ENCODE measurements at regions not wholly inside any gene's neighbourhood (a gene's known extent, or its start where the extent isn't known, plus 50 kb on each side); places are given as distances from the start of the nearest gene placed in this dataset.

GRCh38 chr5:53424686-53425615, 55.5 kb upstream of the FST start:
- no peak for ATAC-seq

DNA sequence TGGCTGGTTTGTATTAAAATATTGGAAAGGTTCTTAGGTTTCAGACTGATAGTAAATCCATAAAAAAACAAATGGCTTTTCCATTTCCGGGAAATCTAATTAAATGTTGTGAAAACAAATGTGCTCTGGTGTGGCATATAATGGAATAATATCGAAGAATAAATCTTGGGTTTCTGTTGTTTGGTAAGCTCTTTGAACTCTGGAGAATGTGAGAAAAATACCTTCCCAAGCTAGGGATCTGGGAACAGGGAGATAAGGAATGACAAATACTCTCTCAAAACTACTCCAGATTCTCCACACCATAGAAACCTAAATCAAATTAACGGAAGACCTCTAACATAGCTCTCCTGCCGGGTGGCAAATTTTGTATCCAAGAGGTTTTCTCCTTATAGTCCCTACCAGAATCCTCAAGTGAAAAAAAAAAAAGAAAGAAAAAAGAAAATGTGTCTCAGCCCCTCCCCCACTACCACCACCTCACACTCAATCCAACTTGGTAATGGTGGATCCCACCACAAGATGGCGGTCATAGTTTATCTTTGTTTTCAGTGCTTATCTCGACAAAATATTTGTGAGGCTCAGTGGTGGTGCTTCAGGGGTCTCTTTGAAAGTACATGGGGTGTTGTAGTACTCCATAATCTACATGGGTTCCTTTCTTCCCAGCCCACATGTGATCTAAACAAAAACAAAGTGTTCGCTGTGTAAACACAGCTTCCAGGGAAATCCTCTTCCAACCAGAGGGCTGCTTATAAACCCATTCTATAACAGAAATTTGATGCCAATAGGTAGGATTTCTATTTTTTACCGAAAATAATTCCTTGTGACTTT, 54.5 kb upstream of the FST start:
- WGBS, 4 donors: 69 to 76% (median 72%) methylated on average over 8 of the region's 8 CpGs
- ATAC-seq (no peak), DNase-seq (no peak)
- H3K27me3 ChIP-seq: no peaks in the 10 kb centered on the region
- H3K9me3 ChIP-seq: no peaks in the 10 kb centered on the region
- H3K4me1 ChIP-seq: peaks cover 0 to 11% (median 0%) of the 10 kb centered on the region in 12 donors
- no peak overlapping the region for H3K27ac ChIP-seq
- intact Hi-C loops (cut with DNase I): loop anchor here in 3 of 10 donors (10.0 kb wide), 2 partner anchors 161 to 251 kb away; no protein-coding TSS in a partner anchor
- no peak overlapping the region for H3K4me3 ChIP-seq
- TF ChIP-seq POLR2A (IDR thresholded peaks at IDR 0.05): no peak
- peak in 5 of 12 donors; percentile 14 to 28 (median 17) for TF ChIP-seq CTCF (IDR thresholded peaks at IDR 0.05)
- no peaks in the 10 kb centered on the region for H3K36me3 ChIP-seq

More at GRCh38 chr5:53424686-53425615, 55.5 kb upstream of the FST start:
- no peak overlapping the region for H3K27ac ChIP-seq
- no peaks in the 10 kb centered on the region for H3K36me3 ChIP-seq
- no peaks in the 10 kb centered on the region for H3K9me3 ChIP-seq
- no peak for TF ChIP-seq CTCF (IDR thresholded peaks at IDR 0.05)
- TF ChIP-seq POLR2A (IDR thresholded peaks at IDR 0.05): no peak
- H3K4me1 ChIP-seq: peaks cover 0 to 11% (median 0%) of the 10 kb centered on the region in 12 donors
- WGBS, 4 donors: 50 to 62% (median 54%) methylated on average over 9 of the region's 9 CpGs
- intact Hi-C loops (cut with DNase I): loop anchor here in 3 of 10 donors (10.0 kb wide), 2 partner anchors 160 to 250 kb away; no protein-coding TSS in a partner anchor
- DNase-seq: no peak
- H3K4me3 ChIP-seq: no peak overlapping the region
- no peaks in the 10 kb centered on the region for H3K27me3 ChIP-seq

DNA sequence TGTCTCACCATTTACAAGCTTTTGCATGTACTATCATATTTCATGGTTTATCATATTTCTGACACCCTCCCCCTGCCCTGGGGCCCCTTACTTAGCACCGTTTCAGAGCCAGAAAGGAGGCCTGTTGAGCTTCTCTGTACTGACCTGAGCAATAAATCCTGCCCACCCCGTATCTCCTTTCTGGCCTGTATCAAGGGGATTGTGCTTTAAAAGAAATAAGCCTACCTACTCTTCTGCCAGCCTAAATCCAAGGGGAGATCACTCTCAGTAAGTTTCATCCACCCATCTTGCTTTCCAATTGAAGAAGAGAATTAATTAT, 54.0 kb upstream of the FST start:
- TF ChIP-seq POLR2A (IDR thresholded peaks at IDR 0.05) (no peak), CTCF (IDR thresholded peaks at IDR 0.05) (no peak)
- ATAC-seq (no peak), DNase-seq (no peak)
- H3K36me3 ChIP-seq: no peaks in the 10 kb centered on the region
- no peaks in the 10 kb centered on the region for H3K9me3 ChIP-seq
- no peak overlapping the region for H3K27ac ChIP-seq
- intact Hi-C loops (cut with DNase I): loop anchor here in 3 of 10 donors (10.0 kb wide), 2 partner anchors 162 to 252 kb away; no protein-coding TSS in a partner anchor
- H3K27me3 ChIP-seq: no peaks in the 10 kb centered on the region
- 63 to 73% (median 71%) methylated on average over 2 of the region's 2 CpGs for WGBS, 4 donors
- peaks cover 0 to 11% (median 0%) of the 10 kb centered on the region in 12 donors for H3K4me1 ChIP-seq
- no peak overlapping the region for H3K4me3 ChIP-seq

GRCh38 chr5:53426878-53427277, 53.6 kb upstream of the FST start:
- Histone ChIP-seq H3K27ac (no peak overlapping the region), H3K36me3 (no peaks in the 10 kb centered on the region), H3K4me3 (no peak overlapping the region), H3K27me3 (no peaks in the 10 kb centered on the region), H3K4me1 (peaks cover 0 to 11% (median 0%) of the 10 kb centered on the region in 12 donors), H3K9me3 (no peaks in the 10 kb centered on the region)
- DNase-seq: no peak
- no peak for TF ChIP-seq POLR2A (IDR thresholded peaks at IDR 0.05)
- no peak for TF ChIP-seq CTCF (IDR thresholded peaks at IDR 0.05)
- 70 to 85% (median 73%) methylated on average over 2 of the region's 2 CpGs for WGBS, 4 donors
- intact Hi-C loops (cut with DNase I): loop anchor here in 3 of 10 donors (10.0 kb wide), 2 partner anchors 162 to 252 kb away; no protein-coding TSS in a partner anchor
- no peak for ATAC-seq

All from heart left ventricle (tissue), 16 donors.